Endometrium (tissue), 2 donors: ENCODE measurements at regions not wholly inside any gene's neighbourhood (a gene's known extent, or its start where the extent isn't known, plus 50 kb on each side); places are given as distances from the start of the nearest gene placed in this dataset.
A peak's percentile ranks its signal among the peaks of the same experiment; 100 is the strongest.
"Not testable (repeated sequence)": the region's sequence is repeated elsewhere in the genome, so short reads cannot be mapped to it uniquely, and the experiment has no call there.

ENCODE experiments used
- FAIRE-seq: peaks from 2 replicates; lab custom pipeline; 2012; peaks lifted over from hg19 to GRCh38; lab: Jason Lieb, UNC
- donor health status: control.
- donor health status: control.

- no peak for FAIRE-seq
These were observed 84.9 kb upstream of the NRN1 start for GRCh38 chr6:6091608-6092002.

- FAIRE-seq = no peak
These were observed 84.3 kb upstream of the NRN1 start for GRCh38 chr6:6090861-6091607.

GRCh38 chr6:6085928-6086668 is 79.4 kb upstream of the NRN1 start:
- FAIRE-seq = no peak

GRCh38 chr6:6080975-6081374 is 74.2 kb upstream of the NRN1 start:
- FAIRE-seq = no peak

GRCh38 chr6:6074190-6074589 is 67.5 kb upstream of the NRN1 start:
- no peak for FAIRE-seq

GRCh38 chr6:6068157-6068556 is 61.4 kb upstream of the NRN1 start:
- not testable (repeated sequence) for FAIRE-seq

GRCh38 chr6:6058054-6058444 is 51.3 kb upstream of the NRN1 start:
- no peak for FAIRE-seq

GRCh38 chr6:6057442-6058053 is 50.8 kb upstream of the NRN1 start:
- FAIRE-seq = peak; percentile 53
